ENCODE measurements at regions not wholly inside any gene's neighbourhood (a gene's known extent, or its start where the extent isn't known, plus 50 kb on each side); places are given as distances from the start of the nearest gene placed in this dataset.

DNA sequence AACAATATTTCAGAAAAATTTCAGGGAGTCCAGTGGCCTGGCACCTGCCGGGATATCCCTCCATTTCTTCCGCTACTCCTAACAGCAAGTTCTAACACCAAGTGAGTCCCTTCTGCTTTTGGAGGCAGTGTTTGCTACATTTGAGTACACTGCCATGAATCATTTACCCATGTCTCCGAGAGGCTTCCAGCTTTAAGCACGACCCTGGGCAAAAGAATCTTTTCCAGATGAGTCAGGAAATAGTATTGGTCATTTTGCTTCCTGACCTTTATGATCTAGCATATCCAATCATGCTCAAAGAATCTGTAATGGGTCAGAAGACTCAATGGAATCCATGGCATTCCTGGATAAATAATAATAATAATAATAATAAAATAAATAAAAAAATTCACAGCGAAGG lies 60.7 kb upstream of the FMN2 start:
- no peak overlapping the region for H3K4me3 ChIP-seq (ENCODE audit: low read length)
- TF ChIP-seq, protein P1, sequence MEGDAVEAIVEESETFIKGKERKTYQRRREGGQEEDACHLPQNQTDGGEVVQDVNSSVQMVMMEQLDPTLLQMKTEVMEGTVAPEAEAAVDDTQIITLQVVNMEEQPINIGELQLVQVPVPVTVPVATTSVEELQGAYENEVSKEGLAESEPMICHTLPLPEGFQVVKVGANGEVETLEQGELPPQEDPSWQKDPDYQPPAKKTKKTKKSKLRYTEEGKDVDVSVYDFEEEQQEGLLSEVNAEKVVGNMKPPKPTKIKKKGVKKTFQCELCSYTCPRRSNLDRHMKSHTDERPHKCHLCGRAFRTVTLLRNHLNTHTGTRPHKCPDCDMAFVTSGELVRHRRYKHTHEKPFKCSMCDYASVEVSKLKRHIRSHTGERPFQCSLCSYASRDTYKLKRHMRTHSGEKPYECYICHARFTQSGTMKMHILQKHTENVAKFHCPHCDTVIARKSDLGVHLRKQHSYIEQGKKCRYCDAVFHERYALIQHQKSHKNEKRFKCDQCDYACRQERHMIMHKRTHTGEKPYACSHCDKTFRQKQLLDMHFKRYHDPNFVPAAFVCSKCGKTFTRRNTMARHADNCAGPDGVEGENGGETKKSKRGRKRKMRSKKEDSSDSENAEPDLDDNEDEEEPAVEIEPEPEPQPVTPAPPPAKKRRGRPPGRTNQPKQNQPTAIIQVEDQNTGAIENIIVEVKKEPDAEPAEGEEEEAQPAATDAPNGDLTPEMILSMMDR (conservative IDR thresholded peaks at IDR 0.05; ENCODE audit: low read length) = 0 out of 2 replicates have a peak, but pooled peaks have one; percentile 4
- DNase-seq (ENCODE audit: low read depth) = peak; percentile 98

DNA sequence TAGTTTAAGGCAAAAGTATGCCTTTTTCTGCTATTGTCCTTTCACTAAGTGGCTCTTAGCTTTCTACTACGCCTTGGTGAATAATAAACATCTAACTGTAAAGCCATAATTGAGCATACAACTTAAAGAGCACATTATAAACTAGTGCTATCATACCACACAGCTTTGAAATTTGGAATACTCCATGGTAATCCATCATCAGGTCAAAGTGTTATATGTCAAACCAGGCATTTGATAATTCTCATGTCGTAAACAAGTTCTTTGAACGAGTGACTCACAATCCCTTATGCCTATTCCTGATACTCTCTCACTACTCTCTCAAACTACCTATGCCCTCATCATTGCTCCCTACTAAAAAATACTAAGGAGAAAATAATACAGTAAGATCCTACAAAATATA lies 60.3 kb upstream of the FMN2 start:
- peak; percentile 69 for DNase-seq (ENCODE audit: low read depth)
- no peak overlapping the region for H3K4me3 ChIP-seq (ENCODE audit: low read length)
- TF ChIP-seq, protein P1 (conservative IDR thresholded peaks at IDR 0.05; ENCODE audit: low read length) = no peak

DNA sequence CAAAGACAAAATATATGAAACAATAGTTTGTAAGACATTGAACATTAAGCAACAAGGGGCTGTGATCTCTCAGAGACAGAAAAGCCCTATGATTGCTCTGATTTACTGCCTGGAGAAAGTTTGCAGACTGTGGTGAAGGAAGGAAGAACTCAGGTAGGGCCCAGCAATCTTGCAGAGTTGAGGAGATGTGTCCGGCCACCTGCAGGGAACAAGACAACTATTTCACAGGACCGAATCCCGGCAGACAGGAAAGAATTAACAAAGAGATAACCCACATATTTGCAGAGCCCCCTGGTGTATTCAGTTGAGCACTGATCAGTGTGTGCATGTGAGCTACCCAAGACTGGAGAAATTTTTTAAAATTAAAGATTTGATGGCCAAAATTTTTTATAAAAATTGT lies 58.3 kb upstream of the FMN2 start:
- TF ChIP-seq, protein P1 (conservative IDR thresholded peaks at IDR 0.05; ENCODE audit: low read length) = no peak
- no peak for DNase-seq (ENCODE audit: low read depth)
- no peak overlapping the region for H3K4me3 ChIP-seq (ENCODE audit: low read length)

DNA sequence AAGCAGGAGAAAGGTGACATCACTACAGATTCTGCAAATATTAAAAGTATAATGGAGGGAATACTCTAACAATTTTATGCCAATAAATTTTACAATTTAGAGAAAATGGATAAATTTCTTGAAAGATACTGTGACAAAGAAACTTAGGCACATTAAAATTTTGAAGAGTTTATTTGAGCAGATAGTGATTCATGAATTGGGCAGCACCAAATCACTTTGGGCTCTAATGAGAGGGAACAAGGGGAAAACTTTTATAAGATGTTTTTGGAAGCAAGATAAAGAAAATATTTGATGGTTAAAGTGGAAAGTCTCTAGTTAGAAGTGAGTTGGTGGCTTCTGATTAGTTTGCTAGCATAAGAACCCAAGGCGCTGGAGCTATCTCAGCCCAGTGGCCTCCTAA lies 55.2 kb upstream of the FMN2 start:
- TF ChIP-seq, protein P1 (conservative IDR thresholded peaks at IDR 0.05; ENCODE audit: low read length) = no peak
- DNase-seq (ENCODE audit: low read depth) = no peak
- no peak overlapping the region for H3K4me3 ChIP-seq (ENCODE audit: low read length)

Data from AG10803 (cell line).